ENCODE measurements at regions not wholly inside any gene's neighbourhood (a gene's known extent, or its start where the extent isn't known, plus 50 kb on each side); places are given as distances from the start of the nearest gene placed in this dataset.
"Not testable (repeated sequence)": the region's sequence is repeated elsewhere in the genome, so short reads cannot be mapped to it uniquely, and the experiment has no call there.

DNA sequence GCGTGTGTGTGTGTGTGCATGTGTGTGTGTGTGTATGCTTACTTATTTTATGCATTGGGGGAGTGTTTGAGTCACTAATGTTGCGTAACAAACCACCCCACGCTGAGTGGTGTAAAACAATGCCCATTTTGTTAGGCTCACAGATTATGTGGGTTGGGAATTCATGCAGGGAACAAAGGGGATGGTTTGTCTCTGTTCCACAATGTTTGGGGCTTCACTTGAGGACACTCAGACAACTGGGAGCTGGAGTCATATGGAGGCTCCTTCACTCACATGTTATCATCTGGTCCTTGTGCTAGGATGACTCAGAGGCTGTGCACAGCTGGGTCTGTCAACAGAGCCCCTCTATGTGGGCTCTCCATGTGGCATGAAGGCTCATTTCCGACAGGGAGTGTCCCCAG lies 51.3 kb upstream of the LARGE1 start:
- DNase-seq = no peak

DNA sequence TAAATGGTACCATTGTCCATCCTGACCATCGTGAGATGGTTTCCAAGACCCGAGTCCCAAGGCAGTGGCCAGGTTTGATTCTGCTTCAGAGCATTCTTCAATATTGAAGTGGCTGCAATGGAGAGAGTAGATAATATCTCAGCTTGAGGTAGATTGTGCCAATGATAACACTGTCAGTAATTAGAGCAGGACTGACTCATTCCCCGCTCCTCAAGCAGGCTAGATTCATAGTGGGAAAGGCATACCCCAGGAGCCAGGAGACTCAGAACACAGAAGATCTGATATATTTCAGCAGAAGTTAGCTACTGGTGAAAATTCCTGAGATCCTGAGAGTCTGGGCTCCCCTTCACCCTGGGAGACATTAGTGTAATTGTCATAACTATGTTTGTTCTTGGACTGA lies 55.6 kb upstream of the LARGE1 start:
- no peak for DNase-seq

DNA sequence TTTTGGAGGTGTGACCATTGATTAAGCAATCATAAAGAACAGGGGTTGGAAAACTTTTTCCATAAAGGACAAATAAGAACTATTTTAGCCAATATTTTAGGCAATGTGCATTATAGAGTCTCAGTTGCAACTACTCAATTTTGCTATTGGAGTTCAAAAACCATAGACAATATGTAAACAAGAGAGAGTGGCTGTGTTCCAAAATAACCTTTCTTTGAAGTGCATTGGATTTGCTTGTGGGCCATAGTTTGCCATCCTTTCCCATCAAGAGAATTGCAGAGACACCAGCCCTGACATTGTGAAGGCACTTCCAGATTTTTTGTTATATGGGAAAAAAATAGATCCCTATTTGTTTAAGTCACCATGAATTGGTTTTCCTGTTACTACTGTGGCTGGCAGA lies 63.3 kb upstream of the LARGE1 start:
- DNase-seq = no peak

DNA sequence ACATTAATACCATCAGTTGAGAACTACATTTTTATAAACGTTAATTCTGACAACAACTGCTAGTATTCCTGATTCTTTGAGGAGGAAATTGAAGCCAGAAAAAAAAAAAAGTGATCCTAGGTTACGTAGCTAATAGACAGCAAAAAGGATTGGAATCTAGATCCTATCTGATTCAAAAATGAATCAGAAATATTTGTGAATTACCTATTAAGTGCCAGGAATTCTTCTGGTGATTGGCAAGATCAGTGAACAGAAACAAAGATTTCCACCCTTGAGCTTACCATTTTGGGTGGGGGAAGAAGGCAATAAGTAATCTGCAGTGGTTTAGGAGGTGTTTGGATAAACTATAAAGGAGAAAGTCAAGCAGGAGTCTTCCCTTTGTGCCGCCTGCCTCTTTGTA lies 63.9 kb upstream of the LARGE1 start:
- no peak for DNase-seq

DNA sequence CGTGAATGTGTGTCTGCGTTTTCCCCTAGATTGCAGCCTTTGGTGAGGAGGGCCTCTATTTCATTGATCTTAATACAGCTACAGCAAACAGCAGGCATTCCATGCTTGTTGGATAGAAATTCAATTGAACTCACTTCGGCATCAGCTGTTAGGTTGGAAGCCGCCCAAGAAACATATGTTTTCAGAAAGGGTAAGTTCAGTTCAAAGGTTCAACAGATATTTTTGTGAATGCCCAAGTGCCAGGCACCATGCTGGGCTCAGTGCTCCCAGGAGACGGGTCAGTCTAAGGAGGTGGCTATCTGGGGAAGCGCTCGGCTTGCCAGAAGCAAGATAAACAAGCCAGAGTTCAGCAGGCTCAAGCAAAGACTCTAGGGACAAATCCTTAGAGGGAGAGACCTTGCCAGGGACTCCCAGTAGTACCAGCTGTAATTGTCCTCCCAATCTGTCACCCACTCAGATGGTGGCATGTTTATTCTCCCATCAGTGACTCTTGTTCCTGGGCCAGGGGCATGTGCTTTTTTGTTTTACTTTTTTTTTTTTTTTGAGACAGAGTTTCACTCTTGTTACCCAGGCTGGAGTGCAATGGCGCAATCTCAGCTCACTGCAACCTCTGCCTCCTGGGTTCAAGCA lies 64.5 kb upstream of the LARGE1 start:
- DNase-seq = no peak

DNA sequence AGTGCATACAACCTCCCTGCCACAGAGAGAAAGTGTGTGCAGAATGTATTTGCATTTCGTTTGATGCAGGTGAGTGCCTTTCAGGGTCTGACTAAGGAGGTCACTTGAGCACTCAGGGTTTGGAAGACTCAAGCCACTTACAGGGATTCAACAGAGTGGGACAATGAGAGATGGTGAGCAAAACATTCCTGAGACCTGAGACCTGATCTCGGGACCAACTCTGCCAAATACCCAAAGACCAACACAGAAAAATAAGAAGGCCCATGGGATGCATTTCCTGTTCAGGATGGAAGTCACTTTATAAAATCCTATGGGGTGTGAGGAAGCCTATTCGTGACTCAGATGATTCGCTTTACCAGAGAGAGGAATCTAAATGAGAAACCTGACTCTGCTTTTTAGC lies 65.2 kb upstream of the LARGE1 start:
- no peak for DNase-seq

GRCh38 chr22:33986167-33986771 lies 66.0 kb upstream of the LARGE1 start:
- DNase-seq = no peak

- no peak for DNase-seq
Measured at GRCh38 chr22:33986954-33987353, 66.7 kb upstream of the LARGE1 start.

- not testable (repeated sequence) for DNase-seq
Measured at GRCh38 chr22:33989263-33989662, 69.0 kb upstream of the LARGE1 start.

- no peak for DNase-seq
Measured at GRCh38 chr22:33991620-33992019, 71.3 kb upstream of the LARGE1 start.

DNA sequence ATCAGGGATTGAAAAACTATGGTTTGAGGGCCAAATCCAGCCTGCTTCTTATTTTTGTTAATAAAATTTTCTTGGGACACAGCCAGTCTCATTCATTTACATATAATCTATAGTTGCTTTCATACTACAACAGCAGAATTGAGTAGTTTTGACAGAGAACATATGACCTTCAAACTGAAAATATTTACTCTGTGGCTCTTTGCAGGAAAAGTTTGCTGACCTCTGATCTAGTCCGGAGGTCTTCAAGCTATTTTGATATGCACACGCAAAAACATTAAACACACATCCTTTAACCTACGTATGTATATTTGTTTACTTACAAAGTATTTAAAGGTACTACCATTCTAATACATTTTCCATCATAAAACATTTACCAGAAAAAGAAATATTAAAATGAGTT lies 76.5 kb upstream of the LARGE1 start:
- DNase-seq = no peak

DNA sequence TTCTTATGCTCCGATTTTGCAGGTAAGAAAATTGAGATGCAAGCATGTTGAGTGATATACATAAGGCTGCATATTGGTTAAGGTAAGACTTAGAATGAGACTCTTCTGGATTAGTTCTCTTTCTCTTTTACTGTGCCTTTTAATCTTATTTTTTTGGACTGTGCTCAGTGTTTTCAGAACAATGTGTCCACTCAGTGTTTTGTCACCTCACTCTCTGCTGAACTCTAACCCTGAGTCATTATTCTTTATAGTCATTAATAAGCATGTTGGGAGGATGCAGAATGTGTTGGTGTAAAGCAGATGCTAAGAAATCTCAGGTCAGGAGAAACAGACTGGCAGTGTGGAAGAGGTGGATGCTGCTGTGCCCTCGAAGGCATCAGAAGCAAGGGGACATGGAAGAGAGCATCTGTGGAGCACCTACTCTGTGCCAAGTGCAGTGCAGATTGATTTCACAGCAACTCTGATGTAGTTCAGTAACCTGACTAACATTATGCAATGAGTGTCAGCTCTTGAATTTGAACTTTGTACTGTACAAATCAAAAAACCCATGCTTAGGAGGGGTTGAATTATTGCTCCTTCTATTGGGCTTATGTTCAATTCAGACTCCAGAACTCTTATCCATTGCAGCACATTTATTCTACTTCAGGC lies 80.7 kb upstream of the LARGE1 start:
- DNase-seq = no peak

DNA sequence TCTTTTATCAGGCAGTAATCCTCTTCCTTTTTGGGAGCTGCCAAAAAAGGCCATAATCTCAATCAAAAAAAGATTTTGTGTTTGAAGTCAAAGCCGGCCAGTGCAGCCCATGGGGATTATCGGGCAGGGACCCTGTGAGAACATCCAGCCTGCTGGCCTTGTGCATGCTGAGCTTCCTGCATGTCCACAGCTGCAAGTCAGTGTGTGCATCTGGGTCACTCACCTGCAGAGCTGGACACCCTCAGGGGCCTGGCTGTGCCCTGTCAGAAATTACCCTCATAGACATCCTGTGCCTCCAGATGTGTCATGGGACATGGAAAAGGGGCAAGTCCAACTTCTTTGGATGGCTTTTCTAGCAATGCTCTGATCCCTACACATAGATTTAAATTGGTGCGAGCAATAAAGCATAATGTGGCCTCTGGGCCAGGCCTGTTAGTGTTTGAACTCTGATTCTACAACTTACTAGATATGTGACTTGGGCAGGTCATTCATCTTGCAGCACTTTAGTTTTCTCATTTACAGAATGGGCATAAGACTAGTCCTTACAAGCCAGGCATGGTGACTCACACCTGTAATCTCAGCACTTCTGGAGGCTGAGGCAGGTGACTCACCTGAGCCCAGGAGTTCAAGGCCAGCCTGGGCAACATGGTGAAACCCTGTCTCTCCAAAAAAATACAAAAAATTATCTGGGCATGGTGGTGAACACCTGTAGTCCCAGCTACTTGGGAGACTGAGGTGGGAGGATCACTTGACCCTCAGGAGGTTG lies 81.6 kb upstream of the LARGE1 start:
- no peak for DNase-seq

DNA sequence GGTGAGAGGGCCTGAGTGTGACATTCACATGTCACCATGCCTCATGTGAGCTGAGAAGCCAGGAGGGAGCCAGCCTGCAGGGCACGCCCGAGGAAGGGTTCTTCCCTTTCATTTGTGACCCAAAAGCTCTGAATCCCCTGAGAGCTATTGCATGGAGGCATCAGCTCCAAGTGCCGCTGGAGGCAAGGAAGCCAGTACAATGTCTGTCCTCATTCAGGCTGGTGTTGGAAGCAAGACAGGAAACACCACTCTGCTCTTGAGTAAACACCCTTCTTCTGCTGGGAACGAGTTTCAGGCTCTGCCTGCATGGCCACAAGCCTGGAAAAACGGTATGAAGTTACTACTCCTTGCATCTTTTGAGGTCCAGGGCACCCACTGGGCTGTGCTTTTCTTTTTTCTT lies 83.8 kb upstream of the LARGE1 start:
- DNase-seq = no peak

DNA sequence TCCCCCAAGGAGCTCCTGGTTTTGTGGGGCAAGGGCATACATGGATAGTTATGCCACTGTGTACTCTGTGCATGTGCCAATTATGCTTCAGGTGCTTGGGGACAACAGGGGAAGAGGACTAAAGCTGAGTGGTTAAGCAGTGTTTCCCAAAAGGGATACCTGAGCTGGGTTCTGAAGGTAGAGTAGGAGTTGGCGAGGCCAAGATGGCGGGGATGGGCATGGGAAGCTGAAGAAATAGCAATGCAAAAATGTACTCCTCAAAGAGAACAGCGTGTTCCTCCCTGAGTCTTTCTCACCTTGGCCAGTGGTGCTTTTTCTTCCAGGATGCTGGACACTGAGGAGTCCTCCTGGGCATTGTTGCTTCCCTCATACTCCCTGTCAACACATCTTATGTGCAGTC lies 90.0 kb upstream of the LARGE1 start:
- DNase-seq = no peak

GRCh38 chr22:34015642-34016041 lies 95.4 kb upstream of the LARGE1 start:
- no peak for DNase-seq

GRCh38 chr22:34017205-34017604 lies 96.9 kb upstream of the LARGE1 start:
- no peak for DNase-seq

DNA sequence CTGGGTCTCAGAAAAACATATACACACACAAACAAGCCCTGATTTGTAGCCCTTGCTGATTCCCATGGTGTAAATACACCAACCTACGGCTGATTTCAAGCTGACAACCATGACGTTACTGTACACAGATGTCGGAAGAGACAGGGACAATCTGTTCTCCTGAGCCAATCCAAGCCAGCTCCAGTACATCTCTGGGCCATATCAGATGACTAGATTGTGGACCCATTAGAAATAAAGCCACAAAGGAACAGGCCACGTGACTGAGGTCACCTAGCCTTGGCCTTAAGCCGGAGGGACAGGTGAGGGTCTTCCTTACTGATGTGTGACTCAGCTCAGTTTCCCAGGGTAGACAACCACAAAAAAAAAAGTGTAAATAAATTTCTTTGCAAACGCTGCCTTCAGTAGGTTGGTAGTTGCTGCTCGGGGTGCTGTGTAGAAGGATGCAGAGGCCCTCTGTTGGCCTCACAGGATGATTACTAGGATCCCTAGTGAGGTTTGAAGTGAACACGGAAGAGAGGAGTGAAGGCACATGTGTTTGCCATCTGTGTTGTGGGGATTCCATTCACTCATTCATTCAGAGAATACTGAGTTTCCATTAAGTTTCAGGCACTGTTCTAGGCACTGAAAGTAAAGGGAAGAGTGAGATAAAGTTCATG lies 99.0 kb upstream of the LARGE1 start:
- no peak for DNase-seq

DNA sequence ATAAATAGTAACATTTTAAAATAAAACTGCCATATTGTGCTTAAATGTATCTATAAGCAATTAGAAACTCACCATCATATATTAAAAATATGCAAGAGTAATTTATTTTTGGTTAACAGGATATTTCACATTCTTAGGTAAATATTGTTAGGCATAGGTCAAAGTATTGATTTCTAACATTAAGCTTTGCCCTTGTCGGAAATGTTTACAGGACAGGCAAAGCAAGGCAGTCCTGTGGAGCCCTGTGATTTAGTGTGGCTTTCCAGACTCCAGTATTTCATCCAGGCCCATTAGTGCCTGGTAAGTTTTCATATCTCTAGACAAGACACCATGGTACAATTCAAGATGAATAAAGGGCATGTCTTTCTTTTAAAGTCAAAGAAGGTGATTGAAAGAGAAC lies 114.9 kb upstream of the LARGE1 start:
- DNase-seq = no peak

- DNase-seq = no peak
Measured at GRCh38 chr22:34036931-34037330, 116.7 kb upstream of the LARGE1 start.

- DNase-seq = no peak
Measured at GRCh38 chr22:34038801-34039555, 118.7 kb upstream of the LARGE1 start.

DNA sequence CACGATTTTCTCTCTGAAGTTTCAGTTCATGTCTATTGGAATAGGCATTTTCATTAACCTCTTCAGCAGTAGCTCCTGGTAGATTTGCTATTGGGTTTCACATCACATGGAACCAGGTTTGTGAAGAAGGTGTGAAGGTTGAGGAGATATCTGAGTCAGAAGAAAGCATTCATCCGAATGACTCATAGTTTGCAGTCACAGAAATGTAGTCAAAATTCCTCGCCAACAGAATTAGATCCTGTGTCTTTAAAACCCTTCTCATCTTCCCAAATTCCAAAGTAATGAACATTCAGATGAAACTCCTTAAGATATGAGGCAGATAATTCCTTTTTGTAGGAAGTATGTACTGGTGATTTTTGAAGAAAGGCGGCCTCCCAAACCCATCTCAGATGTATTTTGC lies 125.0 kb upstream of the LARGE1 start:
- no peak for DNase-seq

Measured in suppressor macrophage (primary cell).